Inflammatory macrophage treated with lipopolysaccharide for 4 hours (primary cell): ENCODE measurements at regions not wholly inside any gene's neighbourhood (a gene's known extent, or its start where the extent isn't known, plus 50 kb on each side); places are given as distances from the start of the nearest gene placed in this dataset.

ENCODE experiments used
- DNase-seq: peaks from one replicate; pipeline ENCODE4 v3.0.0-alpha.2; 2020

DNA sequence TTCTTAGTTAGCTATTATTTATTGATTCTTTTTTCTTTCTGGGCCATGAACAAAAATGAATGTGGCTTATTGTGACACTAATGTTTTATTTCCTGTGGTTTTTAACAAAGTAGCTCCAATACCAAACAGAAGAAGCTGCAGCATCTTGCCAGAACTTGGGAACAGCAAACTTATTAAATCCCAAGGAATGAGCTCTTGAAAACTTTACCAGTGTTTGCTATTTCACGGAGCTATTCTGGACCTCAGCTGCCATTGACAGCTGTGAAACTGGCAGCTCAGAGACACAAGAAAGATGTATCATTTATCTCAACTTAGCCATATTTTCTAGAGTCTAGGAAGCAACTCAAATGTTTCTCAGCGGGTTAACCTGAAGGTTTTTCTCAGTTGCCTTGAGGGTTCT lies 91.0 kb upstream of the NEUROD1 start:
- DNase-seq, result no peak

DNA sequence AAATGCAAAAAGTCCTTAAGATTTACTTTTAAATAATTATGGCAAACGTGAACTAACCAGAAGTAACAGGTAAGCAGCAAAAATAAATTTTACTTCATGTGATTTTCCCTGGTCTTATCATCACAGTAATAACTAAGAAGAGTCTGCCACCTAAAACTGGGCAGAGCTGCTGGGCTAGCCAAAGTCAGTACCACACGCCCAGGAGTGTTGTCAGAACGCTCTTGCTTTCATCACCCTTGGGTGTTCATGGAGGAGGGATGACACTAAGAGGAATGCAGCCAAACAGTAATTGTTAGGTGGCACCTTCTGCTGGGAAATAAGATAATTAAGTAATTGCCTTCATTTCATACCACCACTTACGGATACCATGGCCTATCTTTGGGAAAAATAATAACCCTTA lies 92.0 kb upstream of the NEUROD1 start:
- DNase-seq, result no peak

DNA sequence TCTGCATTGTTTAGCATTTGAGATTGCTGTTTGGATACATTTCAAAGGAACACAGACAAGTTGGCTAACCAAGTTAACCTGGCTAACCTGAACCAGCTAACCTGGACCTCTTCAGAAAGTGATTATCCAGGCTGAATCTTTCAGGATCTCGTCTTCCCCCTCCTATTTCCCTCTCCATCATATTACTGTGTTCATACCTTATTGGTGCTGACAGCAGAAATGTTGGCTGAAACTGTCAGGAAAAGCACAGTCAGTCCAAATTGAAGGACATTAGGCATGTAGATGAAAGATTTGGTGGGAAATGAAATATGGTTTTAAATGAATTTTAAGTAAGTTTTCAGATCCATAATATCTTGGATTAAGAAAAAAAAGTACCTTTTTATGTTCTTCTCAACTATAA lies 92.5 kb upstream of the NEUROD1 start:
- DNase-seq, result no peak

DNA sequence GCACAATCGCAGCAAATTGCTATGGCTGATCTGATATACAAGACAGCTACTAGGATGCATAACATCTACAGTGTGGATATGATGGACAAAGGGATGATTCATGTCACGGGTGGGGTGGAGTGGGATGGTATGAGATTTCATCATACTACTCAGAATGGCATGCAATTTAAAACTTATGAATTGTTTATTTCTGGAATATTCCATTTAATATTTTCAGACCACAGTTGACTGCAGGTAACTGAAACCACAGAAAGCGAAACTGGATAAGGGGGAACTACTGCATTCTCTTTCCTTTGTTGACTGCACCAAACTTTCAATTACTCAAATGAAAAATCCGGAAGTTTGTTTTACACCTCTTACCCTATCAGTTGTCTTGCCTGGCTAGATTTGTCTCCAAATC lies 94.4 kb upstream of the NEUROD1 start:
- DNase-seq, result peak; percentile 52

DNA sequence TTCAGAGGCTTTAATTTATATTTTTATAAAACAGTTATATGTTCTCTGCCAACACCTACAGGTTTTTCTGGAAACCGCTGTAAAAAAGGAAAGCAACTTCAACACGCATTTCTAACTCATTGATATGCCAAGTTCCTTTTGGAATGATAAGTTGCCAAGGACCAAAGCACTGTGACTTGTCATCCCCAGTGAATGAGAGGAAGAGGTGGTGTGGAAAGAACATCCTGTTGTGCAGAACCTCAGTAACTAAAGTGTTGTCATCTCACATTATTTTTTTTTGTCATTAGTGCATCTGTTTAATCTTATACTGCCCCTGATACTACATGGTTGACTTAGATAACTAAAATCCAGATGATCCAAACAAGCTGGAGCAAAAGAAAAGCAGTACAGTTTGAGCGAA lies 96.0 kb upstream of the NEUROD1 start:
- no peak for DNase-seq

DNA sequence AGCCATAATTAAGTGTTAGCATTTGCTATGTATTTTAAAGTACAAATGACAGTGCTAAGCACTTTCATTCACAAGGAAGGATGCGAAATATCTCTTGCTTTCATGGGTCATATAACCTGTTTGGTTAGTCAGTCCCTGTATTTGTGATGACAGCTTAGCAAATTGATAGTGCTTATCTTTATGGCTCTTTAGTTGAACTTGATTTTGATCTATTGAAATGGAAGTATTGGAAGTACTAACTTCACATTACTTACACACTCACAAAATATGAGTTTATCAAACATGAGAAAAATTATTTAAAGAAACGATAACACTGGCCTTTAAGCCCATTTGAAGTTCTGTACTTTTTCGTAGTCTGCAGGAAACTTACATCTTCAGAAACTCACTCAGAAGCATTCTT lies 97.4 kb upstream of the NEUROD1 start:
- DNase-seq, result no peak

DNA sequence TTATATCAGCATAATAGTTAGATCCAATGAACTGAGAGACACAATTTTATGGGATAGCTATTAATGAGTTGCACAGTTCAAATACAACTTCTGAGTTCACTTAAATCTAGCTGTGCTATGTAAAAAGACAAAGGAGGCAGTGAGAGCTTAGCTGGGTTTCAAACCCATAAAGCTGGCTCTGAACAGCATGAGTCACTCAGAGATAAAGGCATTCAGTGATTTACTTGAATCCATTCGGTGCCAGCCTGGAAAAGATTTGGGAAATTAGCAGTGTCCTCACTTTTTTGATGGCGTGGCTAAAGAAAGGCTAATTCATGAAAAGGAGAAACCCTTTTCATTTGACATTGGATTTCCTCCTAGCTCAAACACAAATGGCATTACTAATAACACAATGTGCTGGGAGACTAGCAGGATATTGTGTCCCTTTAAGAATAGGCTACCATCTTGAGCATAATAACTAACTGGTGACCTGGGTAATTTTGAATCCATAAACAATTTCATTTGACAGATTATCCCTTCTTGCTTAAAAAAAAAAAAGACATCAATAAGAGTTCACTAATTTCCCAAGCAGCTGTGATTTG lies 98.4 kb upstream of the NEUROD1 start:
- no peak for DNase-seq

DNA sequence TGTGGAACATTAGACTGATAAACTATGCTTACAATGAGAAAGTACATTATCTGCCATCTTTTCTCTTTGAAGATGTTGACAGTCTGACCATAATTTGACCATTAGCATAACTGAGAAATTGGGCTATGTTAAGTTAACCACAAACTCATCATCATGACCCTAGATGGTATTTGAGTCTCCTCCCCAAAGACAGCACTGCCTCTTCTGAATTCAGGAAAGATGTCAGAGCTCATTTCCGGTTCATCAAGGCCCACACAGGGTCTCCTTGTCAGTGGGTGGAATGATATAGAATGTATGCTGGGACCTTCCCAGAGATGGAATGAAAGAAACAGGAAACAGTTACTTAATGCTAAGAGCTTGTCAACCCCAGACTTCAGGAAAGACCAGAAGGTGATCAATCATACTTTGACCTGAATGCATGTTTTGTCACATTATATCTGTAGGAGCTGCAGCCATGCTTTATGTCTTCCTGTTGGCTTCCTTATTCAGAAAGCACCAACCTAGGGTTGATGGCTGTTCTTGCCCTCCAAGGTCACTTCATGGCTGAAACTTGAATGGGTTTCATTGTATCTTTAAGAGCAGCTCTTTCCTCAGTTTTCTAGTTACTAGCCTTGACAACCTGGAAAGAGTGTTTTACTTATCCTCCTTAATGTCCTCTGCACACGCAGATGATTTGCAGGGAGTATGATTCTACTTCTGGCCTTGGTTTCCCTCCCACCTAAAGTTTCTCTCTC lies 99.1 kb upstream of the NEUROD1 start:
- DNase-seq, result no peak

DNA sequence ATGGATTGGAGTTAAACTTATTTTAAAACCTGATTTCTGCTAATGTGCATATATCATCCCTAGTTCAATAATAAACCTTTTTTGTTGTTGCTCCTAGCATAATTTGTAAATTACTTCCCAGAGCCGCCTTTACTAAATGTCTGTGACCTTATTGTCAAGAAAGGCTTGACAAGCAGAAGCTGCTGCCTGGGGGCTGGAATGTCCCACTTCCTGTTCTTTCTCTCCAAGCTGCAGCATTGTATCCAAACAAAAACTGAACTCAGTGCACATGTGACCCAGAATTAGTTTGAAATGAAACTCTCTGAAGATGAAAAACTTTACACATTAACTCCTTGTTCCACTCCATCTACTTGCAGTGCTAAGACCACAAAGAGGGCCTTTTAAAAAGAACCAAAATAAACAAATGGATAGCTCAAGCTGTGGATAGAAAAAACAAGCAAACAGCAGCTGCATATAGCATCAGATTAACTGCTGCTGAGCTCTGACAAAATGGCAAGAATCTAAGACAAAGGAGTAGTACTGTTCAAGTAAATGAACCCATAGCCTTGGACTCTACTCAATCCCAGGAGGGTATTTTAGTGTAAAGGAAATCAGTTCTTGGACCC lies 99.8 kb upstream of the NEUROD1 start:
- peak; percentile 69 for DNase-seq

DNA sequence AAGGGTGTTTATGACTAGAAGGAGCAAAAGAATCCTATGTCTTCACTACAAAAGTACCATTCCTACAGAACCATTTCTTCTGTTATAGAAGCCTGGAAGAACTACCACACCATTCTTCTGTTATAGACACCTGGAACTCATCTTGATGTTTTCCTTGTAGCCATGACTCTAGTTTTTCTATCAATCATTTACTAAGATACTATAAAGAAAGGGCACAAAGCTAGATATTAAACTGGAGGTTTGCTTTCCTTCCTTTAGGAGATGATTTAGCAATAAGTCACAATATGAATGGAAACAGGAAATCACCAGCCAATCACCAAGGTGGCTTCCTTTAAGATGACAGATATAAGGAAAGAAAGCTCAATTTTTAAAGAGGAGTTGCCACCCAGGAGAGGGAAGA lies 100.3 kb upstream of the NEUROD1 start:
- DNase-seq, result peak; percentile 29

DNA sequence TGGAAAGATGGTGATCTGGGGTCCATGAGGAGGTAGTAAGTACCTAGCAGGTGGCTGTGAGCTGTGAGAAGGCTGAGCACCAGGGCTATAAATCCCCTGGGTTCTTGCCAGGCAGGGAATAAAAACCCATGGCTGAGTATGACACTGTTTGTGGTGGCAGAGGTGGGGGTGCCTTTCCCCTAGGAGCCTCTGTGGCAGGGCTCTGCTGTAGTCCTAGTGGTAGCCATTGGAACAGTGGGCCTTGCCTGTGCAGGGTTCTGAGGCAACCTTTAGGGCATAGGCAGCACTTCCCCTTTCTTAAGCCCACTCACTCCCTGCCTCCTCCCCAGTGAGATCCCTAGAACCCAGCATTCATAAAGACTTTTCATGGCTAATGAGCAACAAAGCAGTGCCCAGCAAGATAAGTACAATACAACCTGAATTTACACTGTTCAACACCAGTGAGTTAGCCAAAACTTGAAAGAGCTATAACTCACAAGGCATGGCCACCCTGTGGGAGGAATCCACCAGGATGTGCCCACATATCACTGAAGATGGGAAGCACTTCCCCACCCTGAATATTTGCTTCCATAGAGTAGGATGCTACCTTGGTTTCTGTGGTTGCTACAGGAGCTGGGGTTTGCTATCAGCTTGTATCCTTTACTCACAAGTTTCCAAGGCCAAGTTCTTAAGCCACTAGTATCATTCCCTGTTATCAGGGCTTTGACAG lies 100.9 kb upstream of the NEUROD1 start:
- peak; percentile 62 for DNase-seq

DNA sequence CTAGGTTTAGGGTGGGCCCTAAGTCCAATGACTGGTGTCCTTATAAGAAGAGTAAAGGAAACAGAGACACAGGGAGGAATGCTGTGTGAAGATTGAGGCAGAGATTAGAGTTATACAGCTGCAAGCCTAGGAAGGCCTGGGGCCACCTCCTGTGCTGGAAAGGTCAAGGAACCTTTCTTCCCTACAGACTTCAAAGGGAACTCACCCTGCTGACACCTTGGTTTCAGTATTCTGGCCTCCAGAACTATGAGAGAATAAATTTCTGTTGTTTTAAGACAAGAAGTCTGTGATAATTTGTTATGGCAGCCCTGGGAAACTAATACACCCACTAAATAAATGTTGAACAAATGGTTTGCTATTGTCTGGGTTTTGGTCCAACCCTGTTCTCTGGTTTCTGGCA lies 102.3 kb upstream of the NEUROD1 start:
- no peak for DNase-seq

DNA sequence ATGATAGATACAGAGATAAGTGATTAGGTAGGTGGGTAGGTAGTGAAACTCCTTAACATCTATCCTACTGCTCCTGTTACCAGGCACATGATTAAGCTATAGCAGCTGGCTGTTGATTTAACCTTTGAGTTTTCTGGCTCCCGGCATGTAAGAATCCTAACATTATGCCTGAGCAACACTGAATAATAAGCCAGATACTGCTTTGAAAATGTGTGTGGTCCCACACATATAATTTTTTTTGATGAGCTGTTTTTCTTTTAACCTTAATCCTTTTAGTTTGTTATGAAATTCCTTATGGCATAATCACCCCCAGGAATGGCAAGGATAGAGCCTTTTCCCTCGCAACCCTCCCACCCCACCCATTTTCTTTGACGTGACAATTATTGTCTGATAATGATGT lies 104.2 kb upstream of the NEUROD1 start:
- no peak for DNase-seq

DNA sequence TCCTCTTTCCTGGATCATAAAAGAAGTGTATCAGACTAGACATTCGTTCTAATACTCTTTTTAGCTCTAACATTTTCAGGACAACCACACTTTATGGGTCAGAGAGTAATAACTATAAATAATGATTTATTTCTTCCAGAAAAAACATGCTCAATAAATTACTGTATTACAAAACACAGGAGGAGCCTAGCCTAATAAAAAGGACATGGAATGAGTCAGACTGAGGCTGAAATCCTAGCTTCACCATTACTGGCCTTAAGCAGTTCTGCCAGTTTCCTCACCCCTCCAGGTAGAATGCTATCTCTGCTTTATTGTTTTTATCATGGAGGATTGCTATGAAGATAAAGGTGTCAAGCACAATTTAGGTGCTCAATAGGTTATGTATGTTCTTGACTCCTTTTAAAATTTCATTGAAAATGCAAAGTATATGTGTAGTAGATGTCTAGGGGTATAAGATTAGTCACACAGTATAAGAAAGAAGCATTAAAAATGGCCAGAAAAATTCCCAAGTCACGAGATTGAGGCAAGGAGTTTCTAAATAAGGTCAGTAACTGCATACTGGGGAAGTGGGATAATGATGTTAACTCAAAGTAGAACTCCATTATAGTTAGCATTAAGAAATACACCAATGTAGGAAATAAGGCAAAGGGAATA lies 105.5 kb upstream of the NEUROD1 start:
- DNase-seq, result no peak

DNA sequence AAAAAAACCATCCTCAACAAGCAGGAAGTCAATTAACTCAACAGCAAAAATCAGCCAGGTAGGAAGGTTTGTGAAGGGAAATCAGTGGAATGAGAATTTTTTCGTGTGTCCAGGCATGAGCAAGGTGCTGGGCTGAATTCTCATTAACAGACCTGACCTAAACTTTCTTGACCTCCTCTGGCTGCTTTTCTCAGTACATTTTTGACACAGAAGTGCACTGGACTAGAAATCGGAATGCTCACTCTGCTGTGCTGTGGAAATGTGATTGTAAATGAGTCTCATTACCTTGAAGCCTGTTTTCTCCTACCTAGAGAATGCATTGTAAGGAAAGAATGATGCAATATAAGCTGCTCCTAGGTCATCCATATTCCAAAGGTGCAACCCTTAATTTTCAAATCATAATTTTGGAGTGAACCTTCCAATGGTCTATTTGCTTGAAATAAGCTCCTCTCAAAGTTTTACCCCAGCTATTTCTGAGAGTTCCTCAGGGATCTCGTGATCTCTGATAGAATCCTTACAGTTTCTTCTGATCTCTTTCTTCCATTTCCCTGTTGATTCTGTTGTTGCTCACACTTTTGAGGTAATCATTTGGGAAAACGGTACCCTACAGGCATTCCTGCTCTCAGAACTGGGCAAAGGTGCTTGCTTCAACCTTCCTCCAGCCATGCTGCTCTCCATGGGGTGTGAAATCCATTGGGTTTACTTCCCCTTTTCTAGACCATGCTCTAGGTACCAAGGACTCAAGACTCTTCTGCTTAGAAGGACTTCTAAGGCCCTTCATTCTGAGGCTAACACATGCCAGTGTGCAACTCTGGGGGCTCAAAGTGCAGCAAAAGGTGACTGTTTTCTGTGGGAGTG lies 104.9 kb upstream of the ITPRID2 start:
- DNase-seq, result no peak

DNA sequence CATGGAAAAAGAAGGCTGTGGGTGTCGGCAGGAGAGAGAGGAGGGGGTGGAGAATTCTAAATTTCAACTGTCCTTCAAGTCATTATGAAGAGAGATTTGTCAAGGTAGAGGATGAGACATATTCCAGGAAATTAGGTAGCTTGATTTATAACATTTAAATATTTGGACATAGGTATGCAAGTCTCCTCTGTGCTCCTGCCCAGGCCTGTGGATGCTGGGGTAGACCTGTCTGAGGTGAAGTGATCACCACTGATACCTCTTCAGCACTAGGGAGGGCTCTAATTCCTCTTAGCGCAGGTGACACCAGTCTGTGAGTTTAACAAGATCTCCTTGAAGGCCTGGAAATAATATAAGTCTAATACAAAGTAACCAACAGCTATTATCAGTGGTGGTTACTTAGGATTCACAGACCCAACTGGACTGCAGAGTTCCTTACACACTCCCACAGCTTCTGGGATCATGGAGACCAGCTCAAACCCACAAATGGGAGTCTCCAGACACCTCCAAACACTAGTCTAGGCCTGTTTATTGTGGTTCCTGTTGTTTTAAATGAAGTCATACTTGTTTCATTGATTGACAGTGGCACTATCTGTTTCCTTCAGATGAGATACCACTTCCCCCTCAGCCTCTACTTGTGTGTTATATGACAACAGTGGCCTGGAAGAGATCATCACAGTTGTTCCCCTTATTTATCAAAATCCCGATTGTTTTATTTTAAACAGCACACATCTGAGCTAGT lies 104.1 kb upstream of the ITPRID2 start:
- DNase-seq, result peak; percentile 30

DNA sequence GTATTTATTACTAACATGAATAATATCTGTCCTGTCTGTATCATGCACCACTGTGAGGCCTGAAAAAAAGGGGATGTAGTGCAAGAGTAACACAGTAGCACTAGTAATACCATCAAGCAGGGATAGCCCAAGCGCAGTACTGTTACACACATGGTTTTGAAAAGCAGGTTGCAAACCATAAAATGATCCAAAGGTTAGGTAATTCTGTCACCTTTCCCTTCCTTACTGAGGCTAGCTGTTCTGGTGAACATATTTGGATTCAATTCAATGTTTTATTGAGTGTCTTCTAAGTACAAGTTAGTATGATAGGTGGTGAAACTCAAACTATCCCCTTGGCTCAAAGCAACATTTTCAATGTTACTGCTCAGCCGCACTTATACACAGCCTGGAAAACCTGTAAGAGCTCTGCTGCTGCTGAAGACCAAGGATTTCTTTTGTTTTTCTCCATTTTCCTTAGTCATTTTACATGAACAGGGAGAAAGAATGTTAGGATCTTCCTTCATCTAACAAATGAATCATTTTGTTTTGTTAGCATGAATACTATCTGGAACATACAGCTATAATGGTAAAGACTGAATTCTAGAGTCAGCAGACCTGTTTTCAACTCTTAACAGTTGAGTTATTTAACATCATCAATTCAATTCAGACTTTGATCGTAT lies 102.5 kb upstream of the ITPRID2 start:
- no peak for DNase-seq

DNA sequence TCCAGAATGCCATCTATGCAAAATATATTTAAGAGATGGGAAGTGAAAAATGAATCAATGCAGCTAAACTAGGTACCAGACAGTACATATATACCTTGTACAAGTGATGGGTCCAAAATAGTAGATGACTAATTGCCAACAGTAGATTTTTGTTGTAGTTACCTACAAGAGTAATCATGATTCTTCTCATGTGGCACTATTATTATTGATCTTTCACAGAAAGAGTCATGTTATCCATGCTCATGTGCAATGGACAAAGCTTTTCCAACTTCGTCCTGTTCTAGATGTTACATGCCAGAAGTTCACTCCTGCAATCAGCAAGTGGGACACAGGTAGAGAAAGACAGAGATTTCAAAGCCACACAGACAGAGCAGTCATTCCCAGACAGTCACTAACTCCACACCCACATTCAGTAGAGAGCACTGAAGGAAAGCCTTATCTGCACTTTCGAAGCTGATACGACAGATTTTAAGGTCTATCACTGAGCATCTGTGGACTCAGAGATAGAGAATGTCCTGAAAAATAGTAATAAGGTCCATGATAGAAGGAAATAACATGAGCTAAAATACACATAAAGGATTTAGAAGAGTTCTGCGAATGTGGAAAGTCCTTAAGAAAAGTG lies 101.6 kb upstream of the ITPRID2 start:
- no peak for DNase-seq

DNA sequence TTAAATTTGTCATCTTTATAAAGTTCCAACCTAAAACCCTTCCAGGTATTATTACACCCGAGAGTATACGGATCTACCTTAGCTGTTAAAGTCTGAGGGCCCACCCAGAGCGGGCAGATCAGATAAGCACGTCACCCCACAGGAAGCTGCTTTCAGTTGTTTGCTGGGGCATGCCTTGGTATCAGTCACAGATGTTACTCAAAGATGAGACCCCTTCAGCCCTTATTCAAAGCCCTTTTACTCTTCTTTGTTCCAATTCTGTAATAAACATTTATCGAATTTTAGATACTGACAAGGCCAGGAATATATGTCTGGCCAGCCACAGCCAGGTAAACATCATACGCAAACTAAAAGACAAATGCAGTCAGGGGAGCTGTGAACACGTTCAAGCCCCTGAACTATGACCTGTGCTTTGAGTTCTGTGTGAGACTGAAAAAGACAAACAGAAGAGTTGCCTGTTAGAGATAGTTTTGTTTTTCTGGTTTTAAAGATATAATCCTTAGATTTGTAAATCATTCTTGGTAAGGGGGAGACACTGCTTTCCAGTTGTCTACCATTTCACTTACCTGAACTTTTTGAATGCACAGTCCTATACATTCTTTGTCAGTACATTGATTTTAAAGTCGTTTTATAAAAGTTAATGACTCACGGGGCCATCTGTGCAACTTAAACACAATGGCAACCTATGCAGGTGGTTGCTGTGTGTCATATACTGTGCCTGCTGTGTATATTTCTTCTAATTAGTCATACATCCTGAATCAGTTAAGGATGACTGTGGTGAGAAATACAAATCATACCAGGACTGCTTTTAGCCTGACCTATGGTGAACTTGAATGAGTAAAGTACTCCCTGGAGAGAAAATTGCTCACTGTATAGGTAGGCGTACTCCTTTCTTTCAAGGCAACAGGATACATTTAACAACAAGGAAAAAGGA lies 100.5 kb upstream of the ITPRID2 start:
- no peak for DNase-seq

DNA sequence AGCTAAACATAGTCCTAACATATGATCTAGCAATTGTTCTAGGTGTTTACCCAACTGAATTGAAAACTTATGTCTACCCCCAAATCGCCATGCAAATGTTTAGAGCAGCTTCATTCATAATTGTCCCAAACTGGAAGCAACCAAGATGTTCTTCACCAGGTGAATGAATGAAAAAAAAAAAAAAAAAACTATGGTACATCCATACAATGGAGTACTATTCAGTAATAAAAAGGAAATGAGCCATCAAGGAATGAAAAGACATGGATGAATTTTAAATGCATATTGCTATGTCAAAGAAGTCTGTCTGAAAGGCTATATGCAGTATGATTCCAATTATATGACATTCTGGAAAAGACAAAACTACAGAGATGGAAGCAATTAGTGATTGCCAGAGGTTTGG lies 98.6 kb upstream of the ITPRID2 start:
- DNase-seq, result no peak
